ENCODE measurements at regions not wholly inside any gene's neighbourhood (a gene's known extent, or its start where the extent isn't known, plus 50 kb on each side); places are given as distances from the start of the nearest gene placed in this dataset.

- no peak for TF ChIP-seq EZH2phosphoT487 (IDR thresholded peaks at IDR 0.05; ENCODE audit: insufficient read depth, low read depth)
- TF ChIP-seq EZH2 (IDR thresholded peaks at IDR 0.05; ENCODE audit: insufficient read depth, poor library complexity, severe bottlenecking): no peak
Measured at GRCh38 chr4:52366621-52367020, 292.5 kb downstream of the USP46 start.

Measured in GM23248 (cell line).